SK-N-MC (cell line): ENCODE measurements at regions not wholly inside any gene's neighbourhood (a gene's known extent, or its start where the extent isn't known, plus 50 kb on each side); places are given as distances from the start of the nearest gene placed in this dataset.

Experiments used
- EZH2 ChIP-seq: fragments of 200-600 bp; sonication (generic); IDR thresholded peaks from one replicate; pipeline ENCODE4 v1.6.1; 2017; ENCODE audit warnings: antibody characterized with exemption
- FOXP2 ChIP-seq: optimal IDR thresholded peaks from 2 replicates; pipeline ENCODE3; 2011; ENCODE audit warnings: mild to moderate bottlenecking, moderate library complexity; ENCODE audit not compliant: insufficient read depth; ENCODE audit errors: extremely low read length, control extremely low read depth
- POLR2AphosphoS5 ChIP-seq: IDR thresholded peaks from 2 replicates; pipeline ENCODE4 v1.6.1; 2012; ENCODE audit warnings: mild to moderate bottlenecking, low read depth, low read length, borderline replicate concordance

DNA sequence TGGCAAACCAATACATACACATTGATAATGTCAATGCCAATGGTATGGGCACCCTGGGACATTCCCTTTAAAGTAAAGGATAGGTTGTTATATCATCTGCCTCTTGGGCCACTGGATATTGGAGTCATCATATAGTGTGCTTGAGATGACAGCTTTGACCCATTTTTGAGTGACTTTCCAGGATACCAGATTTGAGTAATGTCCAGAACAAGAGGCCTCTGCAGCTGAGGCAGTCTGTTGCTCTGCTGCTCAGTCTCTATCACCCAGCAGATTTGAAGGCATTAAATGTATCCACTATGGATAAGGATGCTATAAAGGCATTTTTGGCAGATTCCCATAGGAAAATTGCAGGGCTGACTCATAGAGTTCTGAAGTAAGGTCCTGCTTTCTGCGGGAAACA, 525.6 kb upstream of the SEMA6A start:
- TF ChIP-seq POLR2AphosphoS5 (no peak), EZH2 (no peak), FOXP2 (no peak)
